GM13977 (cell line): ENCODE measurements at regions not wholly inside any gene's neighbourhood (a gene's known extent, or its start where the extent isn't known, plus 50 kb on each side); places are given as distances from the start of the nearest gene placed in this dataset.

ENCODE experiments used
- DNase-seq: peaks from one replicate; pipeline ENCODE4 v3.0.0; 2012; ENCODE audit warnings: low spot score
- CTCF ChIP-seq: IDR thresholded peaks from 2 replicates; pipeline ENCODE4 v1.5.1; 2012; ENCODE audit warnings: mild to moderate bottlenecking, control low read depth; ENCODE audit not compliant: insufficient read depth; ENCODE audit errors: extremely low read depth, missing control alignments
- in situ Hi-C: fragments of 300-500 bp; cut with MboI; formaldehyde crosslinking; loops from one replicate; pipeline ENCODE4 v1.12.0; 2022; ENCODE audit warnings: low sequenced_read_pairs, low pct_unique_long_range_greater_than_20kb, mixed read lengths, inconsistent platforms; ENCODE audit not compliant: unreplicated experiment

- DNase-seq: no peak
- TF ChIP-seq CTCF: no peak
- in situ Hi-C loops: no loop called here
These were observed 550.6 kb downstream of the MATN1 start for GRCh38 chr1:30172757-30173156.

- in situ Hi-C loops: no loop called here
- no peak for TF ChIP-seq CTCF
- no peak for DNase-seq
These were observed 551.1 kb downstream of the MATN1 start for GRCh38 chr1:30172299-30172694.

GRCh38 chr1:30171537-30172298, 551.7 kb downstream of the MATN1 start:
- DNase-seq: no peak
- in situ Hi-C loops: no loop called here
- TF ChIP-seq CTCF: no peak

- no peak for TF ChIP-seq CTCF
- DNase-seq: no peak
- in situ Hi-C loops: no loop called here
These were observed 554.1 kb downstream of the MATN1 start for GRCh38 chr1:30169269-30169668.

GRCh38 chr1:30166174-30166573, 557.2 kb downstream of the MATN1 start:
- no peak for TF ChIP-seq CTCF
- in situ Hi-C loops: no loop called here
- no peak for DNase-seq

- TF ChIP-seq CTCF: no peak
- in situ Hi-C loops: no loop called here
These were observed 558.3 kb downstream of the MATN1 start for GRCh38 chr1:30165116-30165515.

More at GRCh38 chr1:30165116-30165515, 558.3 kb downstream of the MATN1 start:
- DNase-seq: no peak
